Ammon's horn (tissue), 1 donor: ENCODE measurements at regions not wholly inside any gene's neighbourhood (a gene's known extent, or its start where the extent isn't known, plus 50 kb on each side); places are given as distances from the start of the nearest gene placed in this dataset.

Source experiments
- DNase-seq: peaks from one replicate; pipeline ENCODE4 v3.0.0-alpha.2; 2016; ENCODE audit warnings: low spot score

DNA sequence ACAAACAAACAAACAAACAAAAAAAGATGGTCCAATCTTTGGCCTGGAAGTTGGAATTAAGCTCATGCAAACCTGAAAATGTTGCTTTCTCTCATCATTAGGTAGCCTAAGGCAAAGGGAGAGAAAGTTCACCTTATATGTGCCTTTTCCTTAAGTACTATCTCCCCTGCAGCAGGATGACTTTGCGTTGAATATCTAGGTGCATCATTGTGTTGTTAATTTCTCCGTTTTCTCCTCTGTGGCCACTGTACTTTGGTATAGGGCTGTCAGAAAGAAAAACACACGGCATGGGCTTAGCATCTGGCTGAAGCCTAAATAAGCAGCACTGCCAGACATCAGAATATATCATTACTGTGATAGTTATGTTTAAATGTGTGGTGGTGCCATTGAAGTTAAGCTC lies 345.5 kb downstream of the BCAT1 start:
- DNase-seq = no peak

DNA sequence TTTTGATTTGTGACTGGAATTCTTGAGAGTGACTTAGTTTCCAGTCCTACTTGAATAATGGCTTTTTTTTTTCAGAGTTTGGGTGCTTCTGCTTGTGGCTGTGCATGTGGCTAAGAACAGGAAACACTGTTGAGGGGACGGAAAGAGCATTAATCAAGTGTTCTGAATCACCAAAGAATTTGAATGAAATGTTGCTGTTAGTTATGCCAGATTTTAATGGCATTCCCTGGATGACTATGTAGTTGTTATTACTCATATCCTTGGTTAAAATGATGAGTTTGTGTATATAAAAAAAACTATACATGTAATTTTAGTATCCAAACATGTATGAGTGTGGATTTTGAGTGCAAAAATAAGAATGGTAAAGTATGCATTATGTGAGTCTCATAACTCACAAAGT lies 347.9 kb downstream of the BCAT1 start:
- no peak for DNase-seq

DNA sequence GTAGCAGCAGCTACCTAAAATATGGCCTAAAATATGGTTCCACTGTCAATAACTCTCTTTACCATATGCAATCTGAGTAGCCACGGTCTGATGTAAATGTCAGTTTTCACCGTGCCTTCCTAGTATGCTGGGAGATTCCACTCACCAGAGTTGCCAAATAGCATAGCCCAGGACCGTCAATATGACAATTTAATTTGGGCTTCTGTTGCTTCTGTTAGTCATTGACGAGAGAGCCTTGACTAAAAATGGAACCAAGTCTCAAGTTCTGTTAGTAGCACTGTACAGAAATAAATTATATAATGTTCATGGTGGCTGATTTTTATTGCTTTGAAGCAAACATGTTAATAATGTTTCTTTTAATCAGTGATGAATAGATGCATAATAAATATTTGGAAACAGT lies 348.4 kb downstream of the BCAT1 start:
- DNase-seq = no peak

DNA sequence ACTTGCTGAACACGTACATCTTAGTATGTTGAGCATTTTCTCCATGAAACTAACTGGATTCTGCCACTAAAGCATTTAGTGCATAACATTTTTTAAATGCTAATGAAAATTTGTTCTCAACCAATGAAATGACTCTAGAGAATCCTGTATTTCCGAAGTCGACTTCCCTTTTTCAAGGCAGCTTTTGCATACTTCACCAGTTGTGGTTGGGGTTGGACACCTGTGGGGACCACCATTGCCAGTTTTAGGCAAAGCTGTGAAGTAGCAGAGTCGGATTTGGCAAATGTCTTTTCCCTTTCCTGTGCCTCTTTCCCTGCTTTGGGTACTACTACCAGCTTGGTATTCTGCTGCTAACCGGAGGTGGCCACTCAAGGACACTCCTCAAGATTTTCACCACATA lies 349.2 kb downstream of the BCAT1 start:
- no peak for DNase-seq

DNA sequence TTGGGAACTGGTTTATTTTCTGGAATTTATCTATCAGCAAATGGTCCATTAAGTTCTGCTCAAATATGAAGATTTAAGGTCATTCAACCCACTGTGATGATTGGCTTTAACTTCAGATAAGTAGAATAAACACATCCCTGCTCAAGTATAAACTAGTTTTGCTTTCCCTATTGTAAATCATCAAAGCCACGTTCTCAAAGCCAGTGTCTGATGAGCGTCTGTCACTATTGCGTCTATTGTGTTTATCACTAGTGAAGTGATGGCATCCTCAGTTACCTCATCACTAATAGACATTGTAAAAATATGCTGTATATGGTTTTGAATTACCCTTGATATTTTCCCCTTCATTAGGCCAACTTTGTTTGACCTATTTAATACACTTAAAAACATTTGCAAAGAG lies 351.3 kb downstream of the BCAT1 start:
- DNase-seq = no peak

DNA sequence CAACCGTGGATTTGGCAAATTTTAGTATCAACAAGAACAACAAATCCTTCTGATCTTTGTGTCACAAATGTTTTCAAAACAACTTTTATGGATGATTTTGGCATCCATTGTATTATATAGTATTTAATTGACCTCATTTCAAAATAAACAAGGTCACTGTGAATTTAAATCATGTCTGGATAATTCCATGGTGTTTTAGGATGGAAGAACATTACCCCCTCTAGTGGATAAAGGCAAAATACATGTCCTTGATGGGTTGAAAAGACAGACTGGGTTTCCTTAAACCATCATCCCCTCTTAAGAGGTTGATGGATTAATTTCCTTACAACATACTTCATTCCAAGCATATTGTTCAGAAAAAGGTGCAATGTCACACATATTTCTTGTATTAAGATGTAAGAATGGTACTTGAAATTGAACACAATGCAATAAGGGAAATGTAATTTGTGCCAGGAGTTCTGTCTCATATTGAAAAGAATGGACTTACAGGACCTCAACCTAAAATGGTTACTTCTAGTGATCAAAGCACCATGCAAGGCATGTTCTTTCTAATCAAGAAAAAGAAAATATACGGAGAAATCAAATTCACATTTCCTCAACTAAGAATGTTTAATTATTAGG lies 352.0 kb downstream of the BCAT1 start:
- peak; percentile 47 for DNase-seq

DNA sequence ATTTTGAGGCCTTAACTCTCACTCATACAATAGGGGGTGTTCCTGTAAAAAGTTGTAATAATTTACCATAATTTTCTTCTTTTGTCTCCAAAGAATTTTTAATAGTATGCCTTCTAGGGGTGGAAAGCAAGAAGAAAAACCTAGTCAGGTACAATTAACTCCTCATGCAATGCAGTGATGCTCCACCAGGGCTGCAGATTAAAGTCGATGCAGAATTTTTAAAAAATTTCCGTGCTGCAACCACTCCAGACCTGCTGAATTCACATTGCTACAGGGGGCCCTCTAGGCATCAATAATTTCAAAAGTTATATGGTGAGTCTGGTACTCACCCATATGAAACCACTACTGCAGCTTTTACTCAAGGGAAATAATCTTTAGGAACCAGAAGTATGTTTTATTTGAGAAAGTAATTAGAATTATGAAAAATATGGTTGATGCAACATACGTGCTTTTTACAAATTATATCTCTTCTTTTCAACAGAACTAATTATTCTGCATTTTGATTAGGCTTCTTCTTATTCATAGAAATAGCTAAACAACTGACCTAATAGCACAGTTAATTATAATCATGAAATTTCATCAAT lies 353.2 kb downstream of the BCAT1 start:
- DNase-seq = no peak

DNA sequence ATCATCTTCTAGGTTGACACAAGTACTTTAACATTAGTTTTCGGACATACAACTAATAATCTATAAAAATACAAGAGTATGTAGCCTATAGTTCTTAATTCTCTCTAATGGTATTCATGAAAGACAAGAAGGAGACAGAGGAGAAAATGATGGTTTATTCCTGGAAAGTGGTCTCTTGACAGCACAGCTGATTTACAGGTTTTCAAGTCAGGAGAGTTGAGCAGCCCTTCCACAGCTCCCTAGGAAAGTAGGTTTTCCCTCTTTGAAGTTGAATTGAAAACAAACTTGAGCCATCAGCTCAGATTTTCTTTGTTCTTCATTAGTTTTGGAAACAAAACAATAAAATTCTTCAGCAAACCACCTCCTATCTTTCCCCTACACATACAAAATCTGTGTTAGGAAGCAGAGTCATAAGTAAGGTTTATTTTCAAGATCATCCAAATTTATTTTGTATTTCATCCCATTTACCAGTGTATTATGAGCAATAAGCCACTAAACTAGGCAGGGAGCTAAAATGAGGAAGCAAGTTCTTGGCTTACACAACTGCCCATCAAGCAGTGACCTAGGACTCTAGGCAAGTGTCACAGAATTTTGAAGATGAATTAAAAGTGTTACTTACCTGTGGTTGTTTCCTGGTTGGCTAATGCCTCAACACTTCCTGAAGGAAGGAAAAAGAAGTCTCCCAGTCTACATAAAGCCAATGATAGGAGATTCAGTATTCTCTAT lies 357.0 kb downstream of the BCAT1 start:
- DNase-seq = no peak

DNA sequence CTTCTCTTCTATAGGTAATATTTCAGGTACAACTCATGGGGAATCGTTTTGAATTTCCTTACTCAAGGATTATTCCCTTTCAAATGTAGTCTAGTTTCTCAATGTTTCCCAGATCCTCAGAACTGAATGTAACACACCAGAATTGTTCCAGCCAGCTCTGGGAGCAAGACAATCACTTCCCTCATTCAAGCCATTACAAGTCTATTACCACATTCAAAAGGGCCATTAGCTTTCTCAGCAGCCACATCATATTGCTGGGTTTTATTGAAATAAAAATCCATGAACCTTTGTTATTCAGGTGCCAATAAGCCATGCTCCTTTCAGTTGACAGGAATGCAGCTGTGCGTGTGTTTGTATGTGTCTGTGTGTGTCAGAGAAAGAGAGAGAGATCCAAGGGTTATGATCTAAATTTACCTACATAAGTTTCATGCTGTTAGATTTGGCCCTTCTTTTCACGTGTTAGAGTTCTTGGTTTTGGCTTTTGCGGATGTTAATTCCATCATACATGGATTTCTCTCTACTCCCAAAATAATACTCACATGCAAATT lies 357.7 kb downstream of the BCAT1 start:
- no peak for DNase-seq

DNA sequence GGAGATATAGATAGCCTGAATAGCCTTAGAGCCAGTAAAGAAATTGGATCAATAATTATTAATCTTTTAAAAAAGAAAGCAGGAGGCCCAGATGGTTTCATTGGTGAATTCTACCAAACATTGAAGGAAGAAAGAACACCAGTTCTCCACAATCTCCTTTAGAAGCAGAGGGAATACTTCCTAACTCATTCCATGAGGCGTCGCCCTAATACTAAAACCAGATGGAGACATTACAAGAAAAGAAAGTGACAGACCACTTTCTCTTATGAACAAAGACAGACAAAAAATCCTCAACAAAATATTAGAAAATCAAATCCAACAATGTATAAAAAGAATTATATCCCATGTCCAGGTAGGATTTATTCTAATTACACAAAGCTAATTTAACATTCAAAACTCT lies 362.6 kb downstream of the BCAT1 start:
- DNase-seq = no peak

DNA sequence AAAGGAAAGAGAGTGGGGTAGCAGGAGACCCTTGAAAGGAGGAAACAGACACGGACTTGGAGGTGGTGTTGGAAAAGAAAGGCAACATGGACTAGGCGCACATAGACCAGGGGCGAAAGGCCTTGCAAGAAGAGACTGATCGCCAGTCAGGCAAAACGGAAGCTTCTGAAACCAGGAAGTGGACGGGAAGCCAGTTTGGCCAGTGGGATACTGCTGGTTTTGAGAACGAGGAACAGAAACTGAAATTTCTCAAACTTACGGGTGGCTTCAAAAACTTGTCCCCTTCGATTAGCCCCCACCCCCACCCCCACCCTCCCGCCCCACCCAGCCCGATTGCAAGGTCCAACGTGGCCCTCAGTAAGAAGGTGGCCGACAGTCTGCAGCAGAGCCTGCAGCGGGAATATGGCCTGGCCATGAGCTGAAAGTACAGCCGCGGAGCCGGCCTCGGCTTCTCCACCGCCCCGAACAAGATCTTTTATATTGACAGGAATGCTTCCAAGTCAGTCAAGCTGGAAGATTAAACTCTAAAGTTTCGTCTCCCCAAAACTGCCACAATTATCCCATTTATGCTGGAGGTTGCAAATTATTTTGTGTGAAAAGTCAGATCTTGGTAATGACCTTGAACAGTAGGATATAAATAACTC lies 364.7 kb downstream of the BCAT1 start:
- peak; percentile 23 for DNase-seq

DNA sequence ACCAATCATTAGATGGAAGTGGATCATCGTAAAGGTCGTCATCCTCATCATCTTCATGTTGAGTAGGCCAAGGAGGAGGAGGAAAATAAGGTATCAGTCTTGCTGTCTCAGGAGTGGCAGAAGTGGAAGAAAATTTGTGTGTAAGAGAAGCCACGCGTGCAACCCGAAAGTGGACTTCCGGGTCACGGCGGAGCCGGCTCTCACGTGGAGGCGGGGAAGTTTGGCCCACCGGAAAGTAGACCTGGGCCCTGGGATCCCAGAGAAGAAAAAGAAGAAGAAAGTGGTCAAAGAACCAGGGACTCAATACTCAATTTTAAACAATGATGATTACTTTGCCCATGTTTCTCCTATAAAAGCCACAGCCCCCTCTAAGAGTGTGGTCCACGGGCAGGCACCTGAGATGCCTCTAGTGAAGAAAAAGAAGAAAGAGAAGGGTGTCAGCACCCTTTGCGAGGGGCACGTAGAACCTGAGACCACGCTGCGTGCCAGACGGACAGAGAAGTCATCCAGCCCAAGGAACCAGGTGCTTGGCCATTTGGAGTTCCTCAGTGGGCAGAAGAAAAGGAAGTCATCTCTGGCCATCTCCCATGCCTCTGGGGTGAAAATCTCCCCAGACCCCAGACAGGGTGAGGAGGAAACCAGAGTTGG lies 365.8 kb downstream of the BCAT1 start:
- DNase-seq = no peak

DNA sequence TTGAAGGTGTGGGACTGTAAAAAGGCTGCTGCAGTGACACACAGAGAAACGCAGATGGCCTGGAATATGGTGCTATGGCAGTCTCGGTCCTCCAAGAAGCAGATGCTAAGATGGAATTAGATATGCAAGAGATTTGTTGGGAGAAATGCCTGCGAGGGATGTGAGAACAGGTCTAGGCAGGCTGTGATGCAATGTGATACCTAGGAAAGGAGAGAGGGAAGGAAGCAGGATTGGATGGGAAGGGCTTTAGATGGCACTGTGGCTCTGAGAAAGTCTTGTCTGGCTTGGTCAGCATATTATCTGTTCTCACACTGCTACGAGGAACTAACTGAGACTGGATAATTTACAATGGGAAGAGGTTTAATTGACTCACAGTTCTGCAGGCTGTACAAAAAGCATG lies 374.4 kb downstream of the BCAT1 start:
- DNase-seq = no peak

DNA sequence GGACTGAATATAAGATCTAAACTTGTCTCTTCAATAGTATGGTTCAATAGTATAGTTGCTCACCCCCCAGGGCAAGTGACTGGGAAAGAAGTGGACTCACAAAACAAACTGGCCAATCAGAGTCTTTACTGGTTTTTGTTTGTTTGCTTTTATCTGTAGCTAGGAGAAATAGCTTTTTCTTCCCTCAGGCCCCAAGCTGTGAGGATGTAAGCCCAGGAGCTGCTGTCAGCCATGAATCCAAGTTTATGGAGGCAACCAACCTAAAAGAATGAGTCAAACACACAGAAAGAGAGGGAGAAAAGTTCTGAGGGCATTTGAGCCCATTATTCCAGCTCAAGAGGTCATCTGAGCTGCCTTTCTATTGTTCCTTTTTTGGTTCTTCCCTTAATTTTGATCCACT lies 375.3 kb downstream of the BCAT1 start:
- no peak for DNase-seq

DNA sequence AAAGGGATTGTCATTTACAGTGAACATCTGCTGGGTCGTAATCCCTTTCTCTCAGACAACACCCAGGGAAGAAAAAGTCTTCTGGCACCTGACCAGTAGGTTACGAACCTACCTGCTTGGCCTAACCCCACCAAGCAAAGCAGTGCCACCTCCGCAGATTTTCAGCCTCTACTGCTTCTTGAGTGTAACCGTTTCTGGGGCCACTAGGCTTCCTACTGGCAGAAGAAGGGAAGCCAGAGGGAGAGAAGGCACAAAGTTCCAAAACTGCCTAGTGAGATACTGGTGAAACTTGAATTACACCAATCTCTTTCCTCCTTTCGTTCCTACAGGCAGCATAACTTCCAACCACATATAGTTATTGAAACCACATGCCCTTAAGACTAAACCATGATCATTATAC lies 383.6 kb downstream of the BCAT1 start:
- no peak for DNase-seq

DNA sequence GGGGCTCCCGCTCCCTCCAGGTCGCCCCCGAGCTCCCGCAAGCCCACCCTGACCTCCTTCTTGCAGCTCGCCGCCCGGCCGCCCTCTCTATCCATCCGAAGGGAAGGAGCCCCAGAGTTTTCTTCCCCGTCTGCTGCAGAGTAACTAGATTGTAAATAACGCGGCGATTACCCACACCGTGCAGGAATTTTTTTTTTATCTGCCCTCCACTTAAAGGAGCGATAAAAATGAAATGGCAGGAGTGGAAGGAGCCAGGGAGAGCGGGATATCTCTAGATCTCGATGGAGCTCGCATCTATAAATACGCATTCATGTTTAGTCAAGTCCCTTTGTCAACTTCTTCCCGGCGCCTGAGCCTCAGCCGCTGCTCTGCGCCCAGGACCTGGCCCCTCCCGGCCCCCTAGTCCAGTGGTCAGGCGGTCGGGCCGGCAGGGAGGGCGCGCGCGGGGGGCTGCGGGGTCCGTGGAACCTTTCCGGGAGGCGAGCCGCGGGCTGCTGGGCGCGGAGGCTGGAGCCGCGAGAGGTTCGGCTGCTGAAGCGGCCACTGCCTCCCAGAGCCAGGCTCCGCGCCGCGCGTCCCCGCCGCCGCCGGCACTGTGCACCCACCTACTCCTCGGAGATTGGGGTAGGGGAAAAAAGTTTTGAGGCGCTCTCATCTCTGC lies 386.0 kb downstream of the BCAT1 start:
- DNase-seq = peak; percentile 46

DNA sequence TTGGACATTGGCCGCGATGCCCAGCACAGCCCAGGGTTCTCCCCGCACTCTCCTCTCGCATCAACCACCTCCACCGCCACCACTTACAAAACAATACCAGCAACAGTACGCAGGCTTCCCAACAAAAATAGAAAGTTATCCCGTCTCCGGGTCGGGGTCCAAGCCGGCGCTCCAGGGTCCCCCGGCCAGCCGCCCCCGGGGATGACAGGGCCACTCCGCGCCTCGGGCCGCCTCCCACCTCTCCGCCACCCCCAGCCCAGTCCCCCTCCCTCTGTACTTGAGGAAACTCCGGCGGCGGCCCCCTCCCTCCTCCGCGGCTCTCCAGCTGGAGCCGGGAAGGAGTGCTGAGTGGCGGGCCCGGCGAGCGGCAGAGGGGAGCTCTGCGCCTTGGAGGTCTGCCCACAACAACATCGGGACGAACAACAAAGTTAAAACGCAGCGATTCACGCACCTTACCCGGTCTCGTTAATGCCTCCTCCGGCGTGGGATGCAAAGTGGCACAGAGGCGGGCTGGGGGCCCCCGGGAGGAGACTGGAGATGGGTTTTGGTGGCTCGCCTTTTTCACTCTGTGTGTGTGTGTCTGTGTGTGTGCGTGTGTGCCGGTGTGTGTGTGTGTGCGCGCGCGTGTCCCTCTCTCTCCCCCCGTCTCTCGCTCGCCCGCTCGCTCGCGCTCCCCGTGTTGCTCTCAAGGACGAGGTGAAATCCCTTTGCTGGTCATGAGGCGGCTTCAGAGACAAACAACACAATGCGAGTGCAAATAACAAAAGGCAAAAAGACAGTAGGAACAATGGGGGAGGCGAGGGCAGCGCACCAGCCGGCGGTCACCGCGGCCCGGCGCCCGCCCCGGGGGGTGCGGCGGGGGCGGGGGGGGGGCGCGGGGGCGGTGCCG lies 386.8 kb downstream of the BCAT1 start:
- peak; percentile 55 for DNase-seq

DNA sequence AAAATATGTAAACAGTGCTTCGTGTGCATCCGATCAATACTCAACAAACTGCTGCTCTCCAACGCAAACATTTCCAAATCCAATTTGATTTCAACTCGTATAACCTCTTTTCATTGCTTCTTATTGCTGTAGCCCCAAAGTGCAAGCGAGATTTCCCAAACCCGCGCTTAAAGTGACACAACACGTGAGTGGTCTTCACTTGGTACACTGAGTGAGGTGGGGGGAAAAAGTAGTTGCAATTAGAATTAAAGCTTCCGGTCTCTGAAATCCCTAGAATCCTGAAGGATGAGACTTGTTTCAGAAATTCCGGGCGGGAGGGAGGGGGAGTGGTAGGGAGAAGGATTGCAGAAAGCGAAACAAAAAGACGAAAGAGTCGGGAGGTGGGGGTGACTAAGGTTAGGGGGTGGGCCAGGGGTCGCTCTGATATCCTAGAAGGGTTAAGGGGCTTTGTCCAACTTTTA lies 387.5 kb downstream of the BCAT1 start:
- DNase-seq = peak; percentile 16

DNA sequence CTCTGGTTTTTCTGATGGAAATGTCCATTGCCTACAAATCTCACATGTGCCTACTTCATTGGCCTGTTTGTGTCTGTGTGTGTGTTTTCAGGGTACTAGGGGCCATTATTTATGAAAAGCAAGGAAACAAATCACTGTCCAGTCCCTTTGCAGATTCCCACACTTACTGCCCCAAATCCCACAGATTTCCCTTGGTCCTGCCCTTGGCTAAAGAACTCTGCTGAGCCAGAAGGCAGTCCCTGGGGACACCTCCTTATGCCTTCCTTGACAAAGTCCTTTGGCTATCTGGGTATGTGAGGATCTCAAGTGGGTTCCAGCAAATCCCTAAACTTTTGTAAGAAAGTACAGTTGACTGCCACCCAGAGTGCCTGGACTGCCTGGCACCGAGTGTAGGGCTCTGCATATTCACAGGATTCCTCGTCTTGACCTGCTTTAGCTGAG lies 388.1 kb downstream of the BCAT1 start:
- peak; percentile 27 for DNase-seq

DNA sequence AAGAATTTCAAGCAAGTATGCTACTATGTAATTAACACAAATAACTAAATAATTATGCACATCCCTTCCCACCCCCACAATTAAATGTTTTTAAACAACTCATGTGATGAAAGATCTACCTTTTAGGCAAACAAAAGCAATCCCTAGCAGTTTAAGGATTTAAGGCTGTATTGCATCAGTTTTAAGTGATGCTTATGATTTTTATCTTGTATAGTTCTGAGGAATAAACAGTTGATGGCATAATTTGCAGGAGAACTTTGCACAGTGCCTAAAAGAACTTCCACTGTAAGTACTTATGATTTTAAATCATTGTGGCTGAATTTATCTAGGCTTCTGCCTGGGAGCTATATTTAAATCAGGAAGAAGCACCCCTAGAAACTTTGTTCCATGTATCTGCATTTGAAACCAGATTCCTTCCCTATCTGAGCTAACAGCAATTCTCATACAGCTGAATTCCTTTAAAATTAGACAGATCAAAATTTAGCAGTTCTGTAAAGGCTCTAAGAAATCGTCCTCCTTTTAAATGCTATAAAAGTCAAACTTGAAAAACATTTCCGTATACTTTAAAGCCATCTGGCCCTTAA lies 388.6 kb downstream of the BCAT1 start:
- DNase-seq = no peak
